Loucy (cell line): ENCODE measurements at regions not wholly inside any gene's neighbourhood (a gene's known extent, or its start where the extent isn't known, plus 50 kb on each side); places are given as distances from the start of the nearest gene placed in this dataset.

Experiments used
- H2AFZ ChIP-seq: fragments of 200-600 bp; sonication (generic); 2 replicates; pipeline ENCODE4 v1.6.0; 2016; ENCODE audit warnings: antibody characterized with exemption, mild to moderate bottlenecking, low read length, moderate library complexity
- H3F3A ChIP-seq: fragments of 200-600 bp; 2 replicates; pipeline ENCODE4 v1.6.0; 2016; ENCODE audit warnings: antibody characterized with exemption, low read depth, mild to moderate bottlenecking
- H3K27me3 ChIP-seq: fragments of 200-600 bp; sonication (generic); 2 replicates; pipeline ENCODE4 v1.6.1; 2014; ENCODE audit warnings: low read length, mild to moderate bottlenecking; ENCODE audit not compliant: insufficient read depth, poor library complexity, severe bottlenecking
- H3K36me3 ChIP-seq: fragments of 200-600 bp; sonication (generic); 2 replicates; pipeline ENCODE4 v1.6.1; 2016; ENCODE audit warnings: low read length; ENCODE audit not compliant: insufficient read depth
- H3K4me1 ChIP-seq: fragments of 200-600 bp; sonication (generic); 2 replicates; pipeline ENCODE4 v1.5.1; 2014; ENCODE audit warnings: low read length, mild to moderate bottlenecking; ENCODE audit not compliant: insufficient read depth, poor library complexity, severe bottlenecking
- H3K4me2 ChIP-seq: fragments of 200-600 bp; sonication (generic); 2 replicates; pipeline ENCODE4 v1.6.0; 2014; ENCODE audit warnings: antibody characterized with exemption, low read length, low read depth, mild to moderate bottlenecking; ENCODE audit not compliant: poor library complexity, severe bottlenecking
- H3K4me3 ChIP-seq: fragments of 200-600 bp; sonication (generic); 2 replicates; pipeline ENCODE4 v1.5.1; 2014; ENCODE audit warnings: low read length, mild to moderate bottlenecking, mixed read lengths; ENCODE audit not compliant: poor library complexity, severe bottlenecking
- H3K79me2 ChIP-seq: fragments of 200-600 bp; sonication (generic); 2 replicates; pipeline ENCODE4 v1.6.1; 2014; ENCODE audit warnings: low read length; ENCODE audit not compliant: insufficient read depth
- H3K9ac ChIP-seq: fragments of 200-600 bp; sonication (generic); 2 replicates; pipeline ENCODE4 v1.6.0; 2014; ENCODE audit warnings: mild to moderate bottlenecking, low read depth, low read length, moderate library complexity; ENCODE audit not compliant: poor library complexity, severe bottlenecking
- H3K9me2 ChIP-seq: fragments of 200-600 bp; sonication (generic); replicated peaks from 2 replicates; pipeline ENCODE4 v1.6.1; 2016; ENCODE audit warnings: low read depth, low read length, mixed read lengths
- H3K9me3 ChIP-seq: fragments of 200-600 bp; sonication (generic); 2 replicates; pipeline ENCODE4 v1.6.1; 2014; ENCODE audit warnings: mild to moderate bottlenecking, antibody characterized with exemption, low read length, low read depth; ENCODE audit not compliant: insufficient read depth
- H4K20me1 ChIP-seq: fragments of 200-600 bp; sonication (generic); 2 replicates; pipeline ENCODE4 v1.6.0; 2014; ENCODE audit warnings: antibody characterized with exemption, low read length, mild to moderate bottlenecking; ENCODE audit not compliant: insufficient read depth, poor library complexity, severe bottlenecking
- CTCF ChIP-seq: fragments of 200-600 bp; sonication (generic); conservative IDR thresholded peaks from 2 replicates; pipeline ENCODE4 v1.5.1; 2014; ENCODE audit warnings: mild to moderate bottlenecking, antibody characterized with exemption, low read length
- EZH2phosphoT487 ChIP-seq: fragments of 200-600 bp; IDR thresholded peaks from 2 replicates; pipeline ENCODE4 v1.6.1; 2018; ENCODE audit warnings: antibody characterized with exemption, mild to moderate bottlenecking, moderate library complexity, borderline replicate concordance

- Histone ChIP-seq H3K9me2 (no peaks in the 10 kb centered on the region), H3K4me1 (no peaks in the 10 kb centered on the region), H3K4me3 (no peak overlapping the region), H3K4me2 (no peak overlapping the region), H3K79me2 (no peaks in the 10 kb centered on the region), H2AFZ (no peak overlapping the region), H3K9me3 (no peaks in the 10 kb centered on the region), H3F3A (no peaks in the 10 kb centered on the region), H3K27me3 (no peaks in the 10 kb centered on the region), H3K9ac (no peak overlapping the region), H3K36me3 (no peaks in the 10 kb centered on the region), H4K20me1 (no peaks in the 10 kb centered on the region)
- TF ChIP-seq EZH2phosphoT487 (no peak), CTCF (no peak)
These were observed 123.1 kb downstream of the ADAMTS15 start for GRCh38 chr11:130571519-130571918.

DNA sequence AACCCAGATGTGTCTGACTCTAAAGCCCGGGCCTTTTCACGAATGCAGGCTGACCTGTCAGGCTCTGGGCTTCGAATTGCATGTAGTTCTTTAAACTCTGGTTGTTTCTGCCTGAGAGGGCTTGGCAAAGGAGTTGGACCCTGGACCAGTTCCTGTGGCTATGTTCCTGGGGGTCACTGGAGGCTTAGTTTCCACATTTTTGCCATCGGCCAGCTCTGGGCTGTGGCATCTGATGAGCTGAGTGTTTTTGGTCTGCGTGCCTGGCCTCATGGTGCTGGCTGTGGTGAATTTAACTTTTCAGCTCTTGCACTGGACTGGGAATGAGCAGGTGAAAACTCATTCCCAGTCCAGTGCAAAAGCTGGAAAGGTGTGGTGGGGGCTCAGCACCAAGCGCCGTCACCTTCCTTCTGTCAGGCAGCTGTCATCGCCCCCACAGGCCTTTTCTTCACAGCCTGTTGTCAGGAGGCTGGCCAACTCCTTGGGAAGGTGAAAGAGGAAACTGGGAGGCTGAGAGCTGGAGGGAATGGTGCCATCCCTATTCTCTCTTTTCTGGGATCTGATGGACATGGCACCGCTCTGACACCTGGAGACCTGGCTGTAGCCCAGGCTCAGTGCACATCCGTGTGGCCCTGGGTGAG, 123.6 kb downstream of the ADAMTS15 start:
- no peak overlapping the region for H3K4me3 ChIP-seq
- H3K9ac ChIP-seq, result no peak overlapping the region
- no peak overlapping the region for H3K4me2 ChIP-seq
- no peaks in the 10 kb centered on the region for H3K4me1 ChIP-seq
- no peaks in the 10 kb centered on the region for H3K9me3 ChIP-seq
- no peaks in the 10 kb centered on the region for H3F3A ChIP-seq
- H3K27me3 ChIP-seq, result no peaks in the 10 kb centered on the region
- H4K20me1 ChIP-seq, result no peaks in the 10 kb centered on the region
- H3K9me2 ChIP-seq, result no peaks in the 10 kb centered on the region
- H3K36me3 ChIP-seq, result no peaks in the 10 kb centered on the region
- TF ChIP-seq EZH2phosphoT487, result no peak
- TF ChIP-seq CTCF, result no peak
- no peak overlapping the region for H2AFZ ChIP-seq
- H3K79me2 ChIP-seq, result no peaks in the 10 kb centered on the region

- no peaks in the 10 kb centered on the region for H3K9me2 ChIP-seq
- H3K9ac ChIP-seq, result no peak overlapping the region
- no peak overlapping the region for H2AFZ ChIP-seq
- no peaks in the 10 kb centered on the region for H3K27me3 ChIP-seq
- TF ChIP-seq CTCF (no peak), EZH2phosphoT487 (no peak)
- no peaks in the 10 kb centered on the region for H4K20me1 ChIP-seq
- H3K4me1 ChIP-seq, result no peaks in the 10 kb centered on the region
- no peaks in the 10 kb centered on the region for H3K36me3 ChIP-seq
- no peak overlapping the region for H3K4me3 ChIP-seq
- H3F3A ChIP-seq, result no peaks in the 10 kb centered on the region
- H3K4me2 ChIP-seq, result no peak overlapping the region
- no peaks in the 10 kb centered on the region for H3K9me3 ChIP-seq
- no peaks in the 10 kb centered on the region for H3K79me2 ChIP-seq
These were observed 125.3 kb downstream of the ADAMTS15 start for GRCh38 chr11:130573767-130574166.
